NCI-H2196 (cell line): ENCODE measurements at regions not wholly inside any gene's neighbourhood (a gene's known extent, or its start where the extent isn't known, plus 50 kb on each side); places are given as distances from the start of the nearest gene placed in this dataset.
"Not testable (repeated sequence)": the region's sequence is repeated elsewhere in the genome, so short reads cannot be mapped to it uniquely, and the experiment has no call there.

Source experiments
- DNase-seq: peaks from one replicate; lab custom pipeline; 2025; ENCODE audit not compliant: unreplicated experiment; lab: John Stamatoyannopoulos, UW

- DNase-seq: no peak
Measured at GRCh38 chr14:105581551-105582341, 55.4 kb downstream of the TMEM121 start.

DNA sequence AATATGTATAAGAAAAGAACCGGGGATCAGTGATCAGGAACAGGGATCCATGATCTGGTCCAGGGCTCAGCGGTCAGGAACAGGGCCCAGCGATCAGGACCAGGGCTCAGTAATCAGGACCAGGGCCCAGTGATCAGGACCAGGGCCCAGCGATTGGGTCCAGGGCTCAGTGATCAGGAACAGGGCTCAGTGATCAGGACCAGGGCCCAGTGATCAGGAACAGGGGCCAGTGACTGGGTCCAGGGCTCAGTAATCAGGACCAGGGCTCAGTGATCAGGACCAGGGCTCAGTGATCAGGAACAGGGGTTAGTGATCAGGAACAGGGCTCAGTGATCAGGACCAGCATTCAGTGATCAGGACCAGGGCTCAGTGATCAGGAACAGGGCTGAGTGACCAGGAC, 56.3 kb downstream of the TMEM121 start:
- no peak for DNase-seq

DNA sequence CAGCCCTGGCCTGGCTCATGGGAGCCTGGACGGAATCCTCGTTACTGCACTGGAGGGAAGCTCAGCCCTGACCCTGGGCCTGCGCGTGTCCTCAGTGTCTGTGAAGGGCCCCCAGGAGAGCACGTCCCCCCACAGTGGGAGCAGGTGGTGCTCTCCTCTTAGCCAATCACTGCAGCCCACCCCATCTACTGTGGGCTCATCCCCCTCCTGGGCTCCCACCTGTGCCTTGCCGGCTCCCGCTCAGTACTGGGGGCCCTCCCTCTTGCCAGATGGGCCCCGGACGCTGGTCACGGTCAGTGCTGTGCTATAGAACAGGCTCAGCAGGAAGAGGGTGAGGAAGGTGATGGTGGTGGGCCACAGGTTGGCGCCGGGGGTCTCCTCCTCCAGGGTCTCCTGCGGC, 57.5 kb downstream of the TMEM121 start:
- DNase-seq: not testable (repeated sequence)

DNA sequence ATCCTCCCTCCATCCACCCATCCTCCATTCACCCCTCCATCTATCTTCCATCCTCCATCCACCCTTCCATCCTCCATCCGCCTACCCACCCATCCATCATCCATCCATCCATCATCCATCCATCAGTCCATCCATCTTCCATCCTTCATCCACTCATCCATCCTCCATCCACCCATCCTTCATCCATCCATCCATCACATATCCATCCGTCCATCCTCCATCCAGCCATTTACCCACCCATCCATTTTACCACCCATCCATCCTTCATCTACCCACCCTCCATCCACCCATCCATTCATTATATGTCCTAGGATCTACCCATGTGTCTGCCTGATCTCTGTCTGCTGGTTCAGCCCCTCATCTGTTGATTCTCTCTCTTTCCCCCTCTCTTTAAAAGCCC, 58.9 kb downstream of the TMEM121 start:
- DNase-seq: not testable (repeated sequence)

DNA sequence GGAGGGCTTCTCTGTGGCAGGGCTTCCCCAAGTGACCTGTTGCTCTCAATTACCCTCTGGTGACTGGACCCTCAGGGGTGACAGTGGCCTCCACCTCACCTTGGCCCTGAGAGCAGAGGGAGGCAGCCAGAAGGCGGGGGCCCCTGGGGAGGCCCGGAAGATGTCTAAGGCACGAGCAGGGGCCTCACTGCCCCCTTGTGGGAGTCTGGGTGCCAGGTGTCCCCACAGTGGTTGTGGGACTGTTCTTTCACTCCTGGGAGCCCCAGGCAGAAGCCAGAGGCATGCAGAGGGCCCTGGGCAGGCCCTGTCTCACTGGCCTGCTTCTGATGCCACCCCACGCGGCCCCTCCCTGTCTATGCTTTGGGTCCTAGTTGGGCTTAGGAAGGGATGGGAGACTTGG, 59.3 kb downstream of the TMEM121 start:
- DNase-seq: not testable (repeated sequence)

DNA sequence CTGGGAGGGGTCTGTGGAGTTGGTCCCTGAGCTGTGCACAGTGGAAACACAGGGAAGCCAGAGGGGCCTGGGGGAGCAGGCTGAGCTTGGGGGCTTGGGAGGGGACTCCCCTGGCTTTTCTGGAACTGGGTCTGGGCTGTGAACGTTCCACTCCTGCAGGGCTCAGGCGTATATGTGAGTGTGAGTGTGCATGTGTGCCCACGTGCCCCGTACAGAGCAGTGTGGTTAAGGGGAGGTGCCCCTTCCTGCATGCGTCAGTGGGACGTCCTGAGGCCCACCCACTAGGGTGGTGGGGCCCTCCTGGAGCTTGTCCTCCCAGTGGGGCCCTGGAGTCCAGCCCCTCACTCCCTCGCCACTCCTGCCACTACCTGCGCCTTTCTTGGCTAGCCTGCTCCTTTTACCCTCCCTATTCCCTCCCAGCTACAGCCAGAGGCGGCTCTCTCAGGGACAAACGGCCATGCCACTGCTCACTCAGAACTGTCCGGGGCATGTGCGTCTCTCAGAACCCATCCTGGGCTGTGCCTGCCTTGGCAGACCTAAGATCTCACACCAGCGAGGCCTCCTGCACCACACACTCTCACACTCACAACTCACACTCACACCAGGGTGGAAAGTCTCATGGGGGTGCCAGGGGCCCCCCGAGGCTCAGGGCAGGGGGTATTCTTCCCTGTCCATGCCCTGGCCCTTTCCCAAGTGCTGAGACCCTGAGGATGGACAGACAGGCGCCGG, 59.9 kb downstream of the TMEM121 start:
- not testable (repeated sequence) for DNase-seq

DNA sequence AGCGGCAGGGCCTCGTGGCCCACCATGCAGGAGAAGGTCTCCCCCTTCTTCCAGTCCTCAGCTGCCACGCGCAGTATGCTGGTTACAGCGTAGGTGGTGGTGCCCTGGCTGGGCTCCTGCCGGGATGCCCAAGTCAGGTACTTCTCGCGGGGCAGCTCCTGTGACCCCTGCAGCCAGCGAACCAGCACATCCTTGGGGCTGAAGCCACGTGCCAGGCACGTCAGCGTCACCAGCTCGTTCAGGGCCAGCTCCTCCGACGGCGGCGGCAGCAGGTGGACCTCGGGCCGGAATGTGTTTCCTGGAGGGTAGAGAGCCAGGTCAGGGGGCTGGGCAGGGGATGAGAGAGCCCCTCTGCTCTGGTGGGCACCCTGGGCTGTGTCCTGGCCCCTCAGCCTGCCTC, 60.7 kb downstream of the TMEM121 start:
- not testable (repeated sequence) for DNase-seq

GRCh38 chr14:105587482-105588235, 61.3 kb downstream of the TMEM121 start:
- DNase-seq: not testable (repeated sequence)

DNA sequence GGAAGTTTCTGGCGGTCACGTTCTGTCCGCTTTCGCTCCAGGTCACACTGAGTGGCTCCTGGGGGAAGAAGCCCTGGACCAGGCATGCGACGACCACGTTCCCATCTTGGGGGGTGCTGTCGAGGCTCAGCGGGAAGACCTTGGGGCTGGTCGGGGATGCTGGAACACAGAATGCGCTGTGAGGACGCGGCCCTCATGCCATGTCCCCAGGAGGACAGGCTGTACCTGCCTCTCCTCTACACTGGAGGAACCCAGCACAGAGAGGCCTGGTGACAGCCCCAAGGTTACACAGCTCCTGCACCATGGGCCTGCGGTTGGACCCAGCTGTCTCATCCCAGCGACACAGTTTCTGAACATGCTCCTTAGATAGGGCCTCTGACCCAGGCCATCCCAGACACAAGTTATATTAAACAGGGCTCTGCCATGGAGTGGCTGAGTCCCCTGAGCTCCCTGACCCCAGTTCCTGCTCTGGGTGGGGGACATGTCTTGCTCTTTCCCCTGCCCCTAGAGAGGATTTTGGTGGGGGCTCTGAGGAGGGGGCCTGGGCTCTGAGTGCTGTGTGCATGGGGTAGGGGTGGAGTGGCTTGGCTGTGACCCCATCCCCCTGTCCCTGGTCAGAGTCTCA, 62.0 kb downstream of the TMEM121 start:
- DNase-seq: no peak

DNA sequence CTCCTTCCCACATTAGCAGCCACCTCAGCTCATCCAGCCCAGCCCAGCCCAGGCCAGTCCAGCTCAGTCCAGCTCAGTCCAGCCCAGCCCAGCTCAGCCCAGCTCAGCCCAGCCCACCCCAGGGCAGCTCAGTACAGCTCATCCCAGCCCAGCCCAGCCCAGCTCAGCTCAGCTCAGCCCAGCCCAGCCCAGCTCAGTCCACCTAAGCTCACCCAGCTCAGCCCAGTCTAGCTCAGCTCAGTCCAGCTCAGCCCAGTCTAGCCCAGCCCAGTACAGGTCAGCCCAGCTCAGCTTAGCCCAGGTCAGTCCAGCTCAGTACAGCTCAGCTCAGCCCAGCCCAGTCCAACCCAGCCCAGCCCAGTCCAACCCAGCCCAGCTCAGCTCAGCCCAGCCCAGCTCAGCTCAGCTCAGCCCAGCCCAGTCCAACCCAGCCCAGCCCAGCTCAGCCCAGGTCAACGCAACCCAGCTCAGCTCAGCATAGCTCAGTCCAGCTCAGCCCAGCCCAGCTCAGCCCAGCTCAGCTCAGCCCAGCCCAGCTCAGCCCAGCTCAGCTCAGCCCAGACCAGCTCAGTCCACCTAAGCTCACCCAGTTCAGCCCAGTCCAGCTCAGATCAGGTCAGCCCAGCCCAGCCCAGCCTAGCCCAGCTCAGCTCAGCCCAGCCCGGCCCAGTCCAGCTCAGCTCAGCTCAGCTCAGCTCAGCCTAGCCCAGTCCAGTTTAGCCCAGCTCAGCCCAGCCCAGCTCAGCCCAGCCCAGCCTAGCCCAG, 63.0 kb downstream of the TMEM121 start:
- no peak for DNase-seq

DNA sequence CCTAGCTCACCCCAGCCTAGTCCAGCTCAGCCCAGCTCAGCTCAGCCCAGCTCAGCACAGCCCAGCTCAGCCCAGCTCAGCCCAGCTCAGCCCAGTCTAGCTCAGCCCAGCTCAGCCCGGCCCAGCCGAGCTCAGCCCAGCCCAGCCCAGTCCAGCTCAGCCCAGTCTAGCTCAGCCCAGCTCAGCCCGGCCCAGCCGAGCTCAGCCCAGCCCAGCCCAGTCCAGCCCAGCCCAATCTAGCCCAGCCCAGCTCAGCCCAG, 63.5 kb downstream of the TMEM121 start:
- DNase-seq: not testable (repeated sequence)

DNA sequence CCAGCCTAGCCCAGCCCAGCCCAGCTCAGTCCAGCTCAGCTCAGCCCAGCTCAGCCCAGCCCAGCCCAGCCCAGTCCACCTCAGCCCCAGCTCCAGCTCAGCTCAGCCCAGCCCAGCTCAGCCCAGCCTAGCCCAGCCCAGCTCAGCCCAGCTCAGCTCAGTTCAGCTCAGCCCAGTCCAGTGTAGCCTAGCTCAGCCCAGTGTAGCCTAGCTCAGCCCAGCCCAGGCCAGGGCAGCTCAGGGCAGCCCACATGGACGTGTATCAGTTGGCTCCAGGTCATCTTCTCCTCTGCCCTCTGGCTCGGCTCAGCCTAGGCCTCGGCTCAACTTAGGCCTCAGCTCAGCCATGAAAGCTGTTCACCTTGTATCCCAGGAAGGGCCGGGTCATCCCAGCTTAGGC, 64.7 kb downstream of the TMEM121 start:
- no peak for DNase-seq

GRCh38 chr14:105591792-105592341, 65.5 kb downstream of the TMEM121 start:
- not testable (repeated sequence) for DNase-seq

DNA sequence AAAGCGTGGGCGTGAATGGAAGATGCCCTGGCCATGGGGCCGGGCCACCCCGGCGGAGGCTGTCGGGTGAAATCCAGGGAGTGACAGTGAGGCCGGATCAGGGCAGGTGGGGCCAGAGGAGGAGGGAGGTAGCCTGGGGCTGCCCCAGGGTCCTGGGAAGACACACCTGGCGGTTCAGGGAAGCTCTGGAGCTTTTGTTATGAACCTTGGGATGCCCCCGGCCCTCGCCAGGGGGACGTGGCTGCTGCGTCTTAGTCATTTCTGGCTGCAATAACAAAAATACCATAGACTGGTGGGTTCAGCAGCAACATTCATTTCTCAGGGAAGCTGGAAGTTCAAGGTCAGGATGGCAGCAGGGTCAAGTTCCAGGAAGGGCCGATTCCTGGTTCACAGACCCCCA, 66.3 kb downstream of the TMEM121 start:
- DNase-seq: not testable (repeated sequence)

DNA sequence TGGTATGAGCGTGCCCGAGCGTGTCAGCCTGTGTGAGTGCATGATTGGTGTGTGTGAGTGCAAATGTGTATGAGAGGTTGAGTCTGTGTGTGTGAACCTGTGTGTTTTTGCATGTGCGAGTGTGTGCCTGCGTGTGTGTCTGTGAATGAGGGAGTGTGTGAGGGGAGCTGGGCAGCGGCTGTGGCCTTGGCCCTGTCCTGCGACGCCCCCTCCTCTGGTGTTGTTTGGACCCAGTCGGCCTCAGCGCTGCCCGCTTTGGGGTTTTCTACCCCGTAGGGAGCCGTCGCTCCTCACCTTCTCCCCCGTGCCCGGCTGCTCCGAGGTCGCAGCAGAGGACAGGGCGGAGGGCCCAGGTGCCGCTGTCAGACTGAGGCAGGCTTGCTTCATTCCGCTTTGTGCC, 69.0 kb downstream of the TMEM121 start:
- DNase-seq: not testable (repeated sequence)

DNA sequence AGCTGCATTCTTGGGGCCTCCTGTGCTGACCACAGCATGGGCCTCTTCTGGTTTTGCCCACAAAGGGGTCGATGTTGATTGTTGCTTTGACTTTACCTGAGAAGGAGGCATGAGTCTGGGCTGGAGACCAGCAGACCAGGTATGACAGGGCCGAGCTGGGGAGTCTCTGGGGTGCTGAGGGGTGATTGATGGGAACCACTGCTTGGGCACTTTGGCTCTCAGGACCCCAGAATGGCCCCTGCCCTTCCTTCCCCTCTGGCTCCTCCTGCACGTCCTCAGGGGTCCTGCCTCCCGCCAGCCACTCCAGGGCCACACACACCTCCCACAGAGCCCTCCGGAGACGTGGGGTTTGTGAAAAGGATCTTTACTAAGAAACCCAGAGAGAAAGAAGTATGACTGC, 70.0 kb downstream of the TMEM121 start:
- not testable (repeated sequence) for DNase-seq

DNA sequence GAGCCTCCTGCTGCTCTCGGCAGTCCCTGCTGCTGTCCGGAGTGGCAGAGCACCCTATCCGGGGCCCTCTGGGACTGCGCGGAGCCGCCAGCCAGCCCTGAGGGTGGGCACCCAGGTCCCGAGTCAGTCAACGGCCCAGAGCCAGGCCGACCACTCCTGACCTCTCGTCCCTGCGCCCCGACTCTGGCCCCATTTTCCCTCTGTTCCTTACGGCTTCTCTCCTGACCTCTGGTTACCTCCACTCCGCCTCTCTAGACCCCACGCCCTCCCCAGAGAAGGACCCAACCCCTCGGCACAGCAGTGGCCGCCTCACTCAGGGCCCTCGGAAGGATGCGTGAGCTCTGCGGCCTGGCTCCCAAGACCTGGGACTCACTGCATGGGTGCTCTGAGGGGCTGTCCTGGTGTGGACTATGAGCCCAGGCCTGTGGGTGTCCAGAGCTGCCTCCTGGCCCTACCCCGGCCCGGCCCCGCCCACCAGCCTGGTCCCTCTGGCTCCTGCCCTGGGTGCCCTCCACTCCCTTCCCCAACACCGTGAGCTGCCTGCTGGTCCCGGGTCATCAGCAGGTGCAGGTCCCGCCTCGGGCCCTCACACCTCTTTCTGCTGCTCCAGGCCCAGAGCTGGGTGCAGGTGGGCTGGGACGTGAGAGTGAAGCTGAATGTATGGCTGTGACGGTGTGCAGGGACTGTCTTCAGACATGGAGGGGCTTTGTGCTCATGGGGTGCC, 71.8 kb downstream of the TMEM121 start:
- not testable (repeated sequence) for DNase-seq

- not testable (repeated sequence) for DNase-seq
Measured at GRCh38 chr14:105598925-105599586, 72.7 kb downstream of the TMEM121 start.
